Right atrium auricular region (tissue), 2 donors: ENCODE measurements at regions not wholly inside any gene's neighbourhood (a gene's known extent, or its start where the extent isn't known, plus 50 kb on each side); places are given as distances from the start of the nearest gene placed in this dataset.

Source experiments
- DNase-seq: peaks from one replicate; pipeline ENCODE4 v3.0.0-alpha.2; 2019; ENCODE audit warnings: low spot score
- H3K27ac ChIP-seq, 2 donors: fragments of 200-600 bp; sonication (generic); 1 replicate in 1 of 2; 2 replicates in 1 of 2; pipeline ENCODE4 v1.5.1; 2016 to 2019
- H3K27me3 ChIP-seq, 2 donors: fragments of 200-600 bp; sonication (generic); one replicate each; pipeline versions ENCODE4 v1.5.1 to v1.6.0; 2017 to 2019
- H3K36me3 ChIP-seq: fragments of 200-600 bp; sonication (generic); one replicate; pipeline ENCODE4 v1.5.1; 2016
- H3K4me1 ChIP-seq, 2 donors: fragments of 200-600 bp; sonication (generic); one replicate each; pipeline versions ENCODE4 v1.5.1 to v1.6.0; 2017 to 2019
- H3K4me3 ChIP-seq, 2 donors: fragments of 200-600 bp; sonication (generic); 1 replicate in 1 of 2; 2 replicates in 1 of 2; pipeline ENCODE4 v1.5.1; 2017 to 2019; ENCODE audit warnings: mild to moderate bottlenecking in 1 of 2, moderate library complexity in 1 of 2
- H3K9me3 ChIP-seq, 2 donors: fragments of 200-600 bp; sonication (generic); one replicate each; pipeline ENCODE4 v1.5.1; 2019
- TF ChIP-seq, protein P1 (sequence below), 2 donors: fragments of 200-600 bp; sonication (generic); IDR thresholded peaks; one replicate each; pipeline ENCODE4 v1.5.1; 2019; ENCODE audit warnings: antibody characterized with exemption in 2 of 2

DNA sequence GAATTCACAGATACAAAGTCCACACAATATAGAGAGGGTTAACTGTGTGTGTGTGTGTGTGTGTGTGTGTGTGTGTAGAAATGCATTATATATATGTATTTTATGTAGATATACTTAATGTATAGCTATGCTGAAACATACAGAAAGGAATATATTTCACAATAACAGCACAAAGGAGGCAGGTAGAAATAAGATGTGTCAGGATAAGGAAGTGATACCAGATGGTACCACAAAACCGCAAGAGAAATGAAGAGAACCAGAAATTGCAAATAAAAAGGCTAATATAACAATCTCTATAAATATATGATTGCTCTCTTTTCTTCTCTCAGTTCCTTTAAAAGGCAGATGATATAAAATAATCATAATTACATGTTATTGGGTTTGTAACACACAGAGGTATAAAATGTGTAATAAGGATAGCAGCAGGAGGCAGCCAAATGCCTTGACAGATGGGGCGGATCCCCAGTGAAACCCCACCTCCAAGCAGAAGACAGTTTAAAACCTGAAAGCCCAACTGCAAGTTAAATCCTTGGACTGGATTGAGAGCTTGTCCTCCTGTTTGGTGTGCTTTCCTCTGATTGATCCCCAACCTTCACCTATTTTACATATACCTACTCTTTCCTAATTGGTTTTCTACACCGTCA, 365.4 kb upstream of the C16orf82 start:
- Histone ChIP-seq H3K27me3 (no peaks in the 10 kb centered on the region), H3K36me3 (no peaks in the 10 kb centered on the region), H3K4me3 (no peak overlapping the region), H3K27ac (no peak overlapping the region), H3K4me1 (no peaks in the 10 kb centered on the region), H3K9me3 (no peaks in the 10 kb centered on the region)
- TF ChIP-seq, protein P1, sequence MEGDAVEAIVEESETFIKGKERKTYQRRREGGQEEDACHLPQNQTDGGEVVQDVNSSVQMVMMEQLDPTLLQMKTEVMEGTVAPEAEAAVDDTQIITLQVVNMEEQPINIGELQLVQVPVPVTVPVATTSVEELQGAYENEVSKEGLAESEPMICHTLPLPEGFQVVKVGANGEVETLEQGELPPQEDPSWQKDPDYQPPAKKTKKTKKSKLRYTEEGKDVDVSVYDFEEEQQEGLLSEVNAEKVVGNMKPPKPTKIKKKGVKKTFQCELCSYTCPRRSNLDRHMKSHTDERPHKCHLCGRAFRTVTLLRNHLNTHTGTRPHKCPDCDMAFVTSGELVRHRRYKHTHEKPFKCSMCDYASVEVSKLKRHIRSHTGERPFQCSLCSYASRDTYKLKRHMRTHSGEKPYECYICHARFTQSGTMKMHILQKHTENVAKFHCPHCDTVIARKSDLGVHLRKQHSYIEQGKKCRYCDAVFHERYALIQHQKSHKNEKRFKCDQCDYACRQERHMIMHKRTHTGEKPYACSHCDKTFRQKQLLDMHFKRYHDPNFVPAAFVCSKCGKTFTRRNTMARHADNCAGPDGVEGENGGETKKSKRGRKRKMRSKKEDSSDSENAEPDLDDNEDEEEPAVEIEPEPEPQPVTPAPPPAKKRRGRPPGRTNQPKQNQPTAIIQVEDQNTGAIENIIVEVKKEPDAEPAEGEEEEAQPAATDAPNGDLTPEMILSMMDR (IDR thresholded peaks at IDR 0.05): no peak
- DNase-seq: no peak

DNA sequence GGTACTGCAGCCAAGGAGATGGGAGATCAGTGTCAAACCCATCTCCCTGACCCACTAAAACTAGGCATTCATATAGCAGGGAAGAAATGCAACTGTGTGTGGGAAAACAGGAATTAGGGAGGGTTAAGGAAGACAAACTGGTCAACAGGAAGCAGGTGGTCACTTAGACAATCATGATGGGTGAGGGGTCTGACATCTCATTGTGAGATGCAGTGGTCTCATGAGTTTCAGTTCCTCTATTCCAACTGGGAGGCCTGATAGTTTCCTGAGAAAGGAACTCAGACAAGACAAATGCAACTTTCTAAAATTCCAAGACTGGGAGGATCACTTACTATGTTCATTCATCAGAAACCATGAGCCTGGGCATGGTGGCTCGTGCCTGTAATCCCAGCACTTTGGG, 361.4 kb upstream of the C16orf82 start:
- H3K4me1 ChIP-seq: no peaks in the 10 kb centered on the region
- no peaks in the 10 kb centered on the region for H3K27me3 ChIP-seq
- no peaks in the 10 kb centered on the region for H3K9me3 ChIP-seq
- no peaks in the 10 kb centered on the region for H3K36me3 ChIP-seq
- DNase-seq: no peak
- no peak overlapping the region for H3K27ac ChIP-seq
- no peak overlapping the region for H3K4me3 ChIP-seq
- TF ChIP-seq, protein P1 (IDR thresholded peaks at IDR 0.05): no peak

DNA sequence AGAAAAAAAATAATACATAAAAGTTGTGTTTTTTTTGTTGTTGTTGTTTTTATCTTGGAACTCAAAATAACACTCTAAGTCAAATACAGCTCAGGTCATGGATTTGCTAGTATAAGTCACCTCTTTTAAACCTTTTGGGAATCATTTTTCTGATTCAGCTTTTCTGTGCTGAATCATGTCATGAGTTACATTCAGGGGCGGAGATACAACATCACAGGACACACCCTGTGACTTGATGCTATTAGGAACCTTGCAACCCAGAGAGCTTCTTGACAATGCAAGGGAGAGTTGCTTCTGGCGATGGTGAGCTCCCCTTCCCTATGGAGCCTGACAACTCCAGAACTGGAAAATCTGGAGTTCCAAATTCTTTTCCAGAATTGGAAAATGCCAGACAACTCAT, 358.3 kb upstream of the C16orf82 start:
- H3K27ac ChIP-seq: no peak overlapping the region
- TF ChIP-seq, protein P1 (IDR thresholded peaks at IDR 0.05): no peak
- no peaks in the 10 kb centered on the region for H3K36me3 ChIP-seq
- DNase-seq: no peak
- H3K4me1 ChIP-seq: no peaks in the 10 kb centered on the region
- no peak overlapping the region for H3K4me3 ChIP-seq
- H3K27me3 ChIP-seq: no peaks in the 10 kb centered on the region
- no peaks in the 10 kb centered on the region for H3K9me3 ChIP-seq

DNA sequence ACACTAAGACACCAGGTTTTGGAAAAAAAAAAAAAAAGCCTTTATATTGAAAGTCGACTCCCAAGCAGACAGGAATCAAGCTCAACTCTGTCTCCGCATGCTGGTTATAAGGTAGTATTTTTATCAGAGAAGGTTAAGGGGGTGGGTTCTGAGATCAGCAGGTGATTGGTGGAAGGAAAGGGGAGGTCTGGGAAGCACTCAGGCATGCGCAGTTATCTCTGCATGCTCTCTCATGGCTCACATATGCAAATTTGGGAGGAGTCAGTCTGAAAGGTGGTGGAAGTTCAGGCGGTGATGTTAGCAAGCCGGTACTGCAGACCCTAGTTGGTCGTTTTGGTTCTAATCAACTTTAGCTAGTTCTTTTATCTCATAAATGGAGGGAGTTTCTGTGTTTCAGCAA, 357.6 kb upstream of the C16orf82 start:
- H3K4me3 ChIP-seq: no peak overlapping the region
- H3K27me3 ChIP-seq: no peaks in the 10 kb centered on the region
- H3K36me3 ChIP-seq: no peaks in the 10 kb centered on the region
- no peaks in the 10 kb centered on the region for H3K4me1 ChIP-seq
- peak; percentile 26 for DNase-seq
- TF ChIP-seq, protein P1 (IDR thresholded peaks at IDR 0.05): no peak
- H3K27ac ChIP-seq: no peak overlapping the region
- no peaks in the 10 kb centered on the region for H3K9me3 ChIP-seq

DNA sequence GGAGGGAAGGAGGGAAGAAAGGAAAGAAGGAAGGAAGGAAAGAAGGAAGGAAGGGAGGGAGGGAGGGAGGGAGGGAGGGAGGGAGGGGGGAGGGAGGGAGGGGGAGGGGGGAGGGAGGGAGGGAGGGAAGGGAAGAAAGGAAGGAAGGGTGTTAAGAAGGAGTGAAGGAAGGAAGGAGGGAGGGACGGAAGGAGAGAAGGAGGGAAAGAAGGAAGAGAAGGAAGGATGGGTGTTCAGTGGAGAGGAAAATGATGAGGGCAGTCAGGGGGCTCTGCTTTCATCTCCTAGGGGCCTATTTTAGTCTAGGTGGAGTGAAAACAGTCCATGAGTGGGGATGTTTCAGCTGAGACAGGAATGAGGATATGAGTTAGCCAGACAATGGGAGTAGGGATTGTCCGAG, 357.0 kb upstream of the C16orf82 start:
- TF ChIP-seq, protein P1 (IDR thresholded peaks at IDR 0.05): no peak
- no peaks in the 10 kb centered on the region for H3K36me3 ChIP-seq
- DNase-seq: no peak
- H3K27ac ChIP-seq: no peak overlapping the region
- H3K9me3 ChIP-seq: no peaks in the 10 kb centered on the region
- H3K4me1 ChIP-seq: no peaks in the 10 kb centered on the region
- no peak overlapping the region for H3K4me3 ChIP-seq
- H3K27me3 ChIP-seq: no peaks in the 10 kb centered on the region

DNA sequence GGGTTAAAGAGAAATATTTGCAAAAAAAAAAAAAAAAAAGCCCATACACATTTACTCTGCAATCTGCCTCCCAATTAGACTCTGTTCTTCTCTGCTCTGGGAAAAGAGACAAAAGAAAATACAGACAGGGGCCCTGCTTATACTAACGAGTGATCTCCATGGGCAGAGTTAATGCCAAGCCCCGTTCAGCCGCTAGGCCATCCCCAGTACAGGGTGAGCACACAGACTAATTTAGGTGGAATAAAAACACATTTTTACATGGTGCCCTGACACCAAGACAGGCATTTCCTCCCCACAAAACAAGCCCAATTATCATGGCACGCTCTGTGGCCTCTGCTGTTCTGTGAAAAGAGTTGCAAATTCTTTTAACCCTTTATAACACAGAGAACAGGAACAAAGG, 356.3 kb upstream of the C16orf82 start:
- DNase-seq: no peak
- TF ChIP-seq, protein P1 (IDR thresholded peaks at IDR 0.05): no peak
- Histone ChIP-seq H3K27ac (no peak overlapping the region), H3K9me3 (no peaks in the 10 kb centered on the region), H3K27me3 (no peaks in the 10 kb centered on the region), H3K36me3 (no peaks in the 10 kb centered on the region), H3K4me1 (no peaks in the 10 kb centered on the region), H3K4me3 (no peak overlapping the region)
